H9 (cell line): ENCODE measurements at regions not wholly inside any gene's neighbourhood (a gene's known extent, or its start where the extent isn't known, plus 50 kb on each side); places are given as distances from the start of the nearest gene placed in this dataset.

Source experiments
- DNase-seq: peaks from one replicate; pipeline ENCODE4 v3.0.0-alpha.2; 2017
- H2AFZ ChIP-seq: one replicate; pipeline ENCODE4 v1.6.1; 2013; ENCODE audit warnings: mild to moderate bottlenecking, low read length, control low read depth, moderate library complexity
- H2AK5ac ChIP-seq: 2 replicates; pipeline ENCODE4 v1.6.1; 2013; ENCODE audit warnings: low read length, control low read depth, mixed read lengths; ENCODE audit not compliant: insufficient read length
- H2BK120ac ChIP-seq: one replicate; pipeline ENCODE4 v1.6.1; 2013; ENCODE audit warnings: low read depth, mild to moderate bottlenecking, low read length, control low read depth, inconsistent platforms; ENCODE audit not compliant: poor library complexity, severe bottlenecking
- H2BK12ac ChIP-seq: 2 replicates; pipeline ENCODE4 v1.6.1; 2013; ENCODE audit warnings: low read length, control low read depth, mixed read lengths, low read depth; ENCODE audit not compliant: insufficient read length
- H2BK15ac ChIP-seq: 2 replicates; pipeline ENCODE4 v1.6.1; 2013; ENCODE audit warnings: low read depth, low read length, control low read depth
- H2BK20ac ChIP-seq: one replicate; pipeline ENCODE4 v1.6.1; 2013; ENCODE audit warnings: low read depth, mild to moderate bottlenecking, low read length, control low read depth, inconsistent platforms; ENCODE audit not compliant: poor library complexity, severe bottlenecking
- H2BK5ac ChIP-seq: 2 replicates; pipeline ENCODE4 v1.6.1; 2013; ENCODE audit warnings: low read length, control low read depth, mixed read lengths; ENCODE audit not compliant: insufficient read length
- H3K14ac ChIP-seq: 2 replicates; pipeline ENCODE4 v1.6.1; 2013; ENCODE audit warnings: low read length, control low read depth; ENCODE audit not compliant: insufficient read depth
- H3K18ac ChIP-seq: 2 replicates; pipeline ENCODE4 v1.6.1; 2013; ENCODE audit warnings: low read depth, mild to moderate bottlenecking, mixed read lengths, low read length, control low read depth; ENCODE audit not compliant: insufficient read length
- H3K23ac ChIP-seq: 2 replicates; pipeline ENCODE4 v1.6.1; 2013; ENCODE audit warnings: low read length, control low read depth, mixed read lengths, low read depth; ENCODE audit not compliant: insufficient read length
- H3K23me2 ChIP-seq: 2 replicates; pipeline ENCODE4 v1.6.1; 2013; ENCODE audit warnings: low read depth, mild to moderate bottlenecking, mixed read lengths, low read length, control low read depth; ENCODE audit not compliant: insufficient read length, poor library complexity, severe bottlenecking
- H3K27ac ChIP-seq: 2 replicates; pipeline ENCODE4 v1.5.1; 2013; ENCODE audit warnings: low read length, control low read depth, mixed read lengths, low read depth; ENCODE audit not compliant: insufficient read length
- H3K27me3 ChIP-seq: 2 replicates; pipeline ENCODE4 v1.6.1; 2013; ENCODE audit warnings: low read length, control low read depth, inconsistent platforms; ENCODE audit not compliant: insufficient read depth
- H3K4ac ChIP-seq: 2 replicates; pipeline ENCODE4 v1.6.1; 2013; ENCODE audit warnings: low read depth, mild to moderate bottlenecking, control low read depth, inconsistent platforms, low read length, moderate library complexity
- H3K4me1 ChIP-seq: 2 replicates; pipeline ENCODE4 v1.6.1; 2013; ENCODE audit warnings: low read length, control low read depth, inconsistent platforms; ENCODE audit not compliant: insufficient read depth
- H3K4me2 ChIP-seq: 2 replicates; pipeline ENCODE4 v1.6.1; 2013; ENCODE audit warnings: low read length, control low read depth, mixed read lengths; ENCODE audit not compliant: insufficient read length, insufficient read depth
- H3K56ac ChIP-seq: 2 replicates; pipeline ENCODE4 v1.6.1; 2013; ENCODE audit warnings: low read depth, mild to moderate bottlenecking, mixed read lengths, low read length, control low read depth; ENCODE audit not compliant: insufficient read length
- H3K79me1 ChIP-seq: 2 replicates; pipeline ENCODE4 v1.6.1; 2013; ENCODE audit warnings: low read depth, mild to moderate bottlenecking, moderate library complexity, low read length, control low read depth, inconsistent platforms; ENCODE audit not compliant: insufficient read depth, poor library complexity, severe bottlenecking
- H3K79me2 ChIP-seq: 2 replicates; pipeline ENCODE4 v1.6.1; 2013; ENCODE audit warnings: low read length, control low read depth, inconsistent platforms; ENCODE audit not compliant: insufficient read depth
- H3K9ac ChIP-seq: 2 replicates; pipeline ENCODE4 v1.6.1; 2013; ENCODE audit warnings: low read length, control low read depth, mixed read lengths; ENCODE audit not compliant: insufficient read length; ENCODE audit errors: extremely low read depth
- H3K9me3 ChIP-seq: one replicate; pipeline ENCODE4 v1.6.1; 2013; ENCODE audit warnings: low read depth, low read length, inconsistent platforms; ENCODE audit not compliant: control insufficient read depth
- H3T11ph ChIP-seq: one replicate; pipeline ENCODE4 v1.6.1; 2013; ENCODE audit warnings: mild to moderate bottlenecking, low read length, control low read depth, inconsistent platforms
- H4K20me1 ChIP-seq: one replicate; pipeline ENCODE4 v1.6.1; 2013; ENCODE audit not compliant: control insufficient read depth, insufficient read length, insufficient read depth
- H4K5ac ChIP-seq: 2 replicates; pipeline ENCODE4 v1.6.1; 2013; ENCODE audit warnings: low read depth, mild to moderate bottlenecking, mixed read lengths, low read length, control low read depth; ENCODE audit not compliant: insufficient read length
- H4K8ac ChIP-seq: replicated peaks from 2 replicates; pipeline ENCODE4 v1.6.1; 2013; ENCODE audit warnings: low read length, control low read depth, mixed read lengths, low read depth; ENCODE audit not compliant: insufficient read length
- H4K91ac ChIP-seq: 2 replicates; pipeline ENCODE4 v1.6.1; 2013; ENCODE audit warnings: low read depth, mild to moderate bottlenecking, moderate library complexity, mixed read lengths, low read length, control low read depth; ENCODE audit not compliant: insufficient read length
- H3K27ac Mint-ChIP-seq, 3 experiments: 2 replicates in 2 of 3; 3 replicates in 1 of 3; pipeline ENCODE4 v1.8.0; 2020 to 2021; ENCODE audit warnings: mixed read lengths in 3 of 3, mild to moderate bottlenecking in 1 of 3, moderate library complexity in 1 of 3
- H3K27me3 Mint-ChIP-seq: 2 replicates; pipeline ENCODE4 v1.8.0; 2021; ENCODE audit warnings: low read depth, mild to moderate bottlenecking, moderate library complexity, mixed read lengths
- H3K36me3 Mint-ChIP-seq, 3 experiments: 2 replicates in 2 of 3; 3 replicates in 1 of 3; pipeline ENCODE4 v1.8.0; 2020 to 2021; ENCODE audit warnings: low read depth in 3 of 3, mixed read lengths in 3 of 3; ENCODE audit not compliant: insufficient read depth in 1 of 3
- H3K4me1 Mint-ChIP-seq, 2 experiments: 2 replicates each; pipeline ENCODE4 v1.8.0; 2020; ENCODE audit warnings: mixed read lengths in 2 of 2
- H3K4me3 Mint-ChIP-seq, 2 experiments: 2 replicates in 1 of 2; 3 replicates in 1 of 2; pipeline ENCODE4 v1.8.0; 2020 to 2021; ENCODE audit warnings: mild to moderate bottlenecking in 2 of 2, mixed read lengths in 2 of 2, moderate library complexity in 1 of 2
- H3K9me3 Mint-ChIP-seq, 2 experiments: 2 replicates in 1 of 2; 3 replicates in 1 of 2; pipeline ENCODE4 v1.8.0; 2020; ENCODE audit warnings: mild to moderate bottlenecking in 2 of 2, mixed read lengths in 2 of 2, moderate library complexity in 1 of 2
- CTCF ChIP-seq: fragments of 200-600 bp; sonication (generic); conservative IDR thresholded peaks from 3 replicates; pipeline ENCODE4 v1.8.0; 2021; ENCODE audit warnings: antibody characterized with exemption, mild to moderate bottlenecking
- WGBS: extraction: QIAGEN DNeasy Blood & Tissue Kit; methylation state at CpG from one replicate; pipeline ENCODE4 v1.1.7; 2013; ENCODE audit warnings: missing lambda C conversion rate, low lambda C conversion rate, mixed read lengths; ENCODE audit not compliant: insufficient read length; ENCODE audit errors: extremely low coverage; 5-methylcytosine and 5-hydroxymethylcytosine counted together

GRCh38 chr10:57955076-57955475, 312.6 kb downstream of the IPMK start:
- H2BK20ac ChIP-seq, result no peak overlapping the region
- no peak overlapping the region for H2BK5ac ChIP-seq
- Mint-ChIP-seq H3K9me3 (no peaks in the 10 kb centered on the region), H3K4me1 (peaks cover 4 to 10% of the 10 kb centered on the region in 2 experiments; a peak in 3 of 4 replicates), H3K36me3 (no peaks in the 10 kb centered on the region), H3K27me3 (no peaks in the 10 kb centered on the region), H3K27ac (no peak overlapping the region), H3K4me3 (no peak overlapping the region)
- no peak overlapping the region for H3K9ac ChIP-seq
- no peak overlapping the region for H3K56ac ChIP-seq
- H3K27ac ChIP-seq, result no peak overlapping the region
- no peaks in the 10 kb centered on the region for H4K20me1 ChIP-seq
- no peak overlapping the region for H3K23ac ChIP-seq
- no peak overlapping the region for H3K14ac ChIP-seq
- no peak overlapping the region for H2AFZ ChIP-seq
- TF ChIP-seq CTCF, result no peak
- H3K4me2 ChIP-seq, result no peak overlapping the region
- no peak overlapping the region for H3K4ac ChIP-seq
- no peak overlapping the region for H3K18ac ChIP-seq
- no peak overlapping the region for H3T11ph ChIP-seq
- no peak overlapping the region for H2BK12ac ChIP-seq
- no CpG with 5 or more reads among the region's 2 CpGs for WGBS
- no peak overlapping the region for H4K8ac ChIP-seq
- H3K79me1 ChIP-seq, result no peaks in the 10 kb centered on the region
- no peaks in the 10 kb centered on the region for H3K4me1 ChIP-seq
- H3K79me2 ChIP-seq, result no peaks in the 10 kb centered on the region
- no peak overlapping the region for H4K91ac ChIP-seq
- H2BK120ac ChIP-seq, result no peak overlapping the region
- no peaks in the 10 kb centered on the region for H3K23me2 ChIP-seq
- no peak overlapping the region for H2BK15ac ChIP-seq
- H4K5ac ChIP-seq, result no peak overlapping the region
- H3K9me3 ChIP-seq, result no peaks in the 10 kb centered on the region
- no peak for DNase-seq
- H3K27me3 ChIP-seq, result no peaks in the 10 kb centered on the region
- H2AK5ac ChIP-seq, result no peak overlapping the region
